Vagina (tissue), 2 donors: ENCODE measurements at regions not wholly inside any gene's neighbourhood (a gene's known extent, or its start where the extent isn't known, plus 50 kb on each side); places are given as distances from the start of the nearest gene placed in this dataset.

ENCODE experiments used
- POLR2A ChIP-seq, 2 donors: fragments of 450-650 bp; IDR thresholded peaks; one replicate each; pipeline ENCODE4 v1.6.1; 2017; ENCODE audit warnings: antibody characterized with exemption in 2 of 2, mild to moderate bottlenecking in 2 of 2, moderate library complexity in 2 of 2
- POLR2AphosphoS5 ChIP-seq, 2 donors: sonication (generic); formaldehyde crosslinking; IDR thresholded peaks; one replicate each; pipeline ENCODE4 v1.9.0; 2017; ENCODE audit warnings: antibody characterized with exemption in 2 of 2, mild to moderate bottlenecking in 2 of 2, low read depth in 1 of 2; ENCODE audit not compliant: insufficient read depth in 1 of 2
- TF ChIP-seq, protein P1 (sequence below), 3 experiments: fragments of 450-650 bp in 2 of 3; fragments of 200-600 bp in 1 of 3; sonication (generic) in 1 of 3; IDR thresholded peaks; one replicate each; pipeline ENCODE4 v1.5.1; 2017 to 2019; ENCODE audit warnings: antibody characterized with exemption in 3 of 3, mild to moderate bottlenecking in 2 of 3, moderate library complexity in 2 of 3

DNA sequence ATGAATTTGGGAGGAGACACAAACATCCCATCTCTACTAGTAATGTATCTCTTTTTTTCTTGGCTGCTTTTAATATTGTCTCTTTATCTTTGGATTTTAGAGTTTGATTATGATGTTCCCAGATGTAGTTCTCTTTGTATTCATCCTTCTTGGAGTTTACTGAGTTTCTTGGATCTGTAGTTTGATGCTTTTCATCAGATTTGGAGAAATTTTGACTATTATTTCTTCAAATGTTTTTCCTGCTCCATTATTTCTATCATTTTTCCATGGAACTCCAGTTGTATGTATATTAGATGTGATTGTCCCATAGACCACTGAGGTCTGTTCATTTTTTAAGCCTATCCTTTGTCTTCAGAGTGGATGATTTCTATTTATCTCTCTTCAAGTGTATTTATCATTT lies 90.7 kb upstream of the ARHGAP5 start:
- TF ChIP-seq POLR2A (IDR thresholded peaks at IDR 0.05): no peak
- no peak for TF ChIP-seq POLR2AphosphoS5 (IDR thresholded peaks at IDR 0.05; ENCODE audit: insufficient read depth in 1 of 2, low read depth in 1 of 2)
- TF ChIP-seq, protein P1, sequence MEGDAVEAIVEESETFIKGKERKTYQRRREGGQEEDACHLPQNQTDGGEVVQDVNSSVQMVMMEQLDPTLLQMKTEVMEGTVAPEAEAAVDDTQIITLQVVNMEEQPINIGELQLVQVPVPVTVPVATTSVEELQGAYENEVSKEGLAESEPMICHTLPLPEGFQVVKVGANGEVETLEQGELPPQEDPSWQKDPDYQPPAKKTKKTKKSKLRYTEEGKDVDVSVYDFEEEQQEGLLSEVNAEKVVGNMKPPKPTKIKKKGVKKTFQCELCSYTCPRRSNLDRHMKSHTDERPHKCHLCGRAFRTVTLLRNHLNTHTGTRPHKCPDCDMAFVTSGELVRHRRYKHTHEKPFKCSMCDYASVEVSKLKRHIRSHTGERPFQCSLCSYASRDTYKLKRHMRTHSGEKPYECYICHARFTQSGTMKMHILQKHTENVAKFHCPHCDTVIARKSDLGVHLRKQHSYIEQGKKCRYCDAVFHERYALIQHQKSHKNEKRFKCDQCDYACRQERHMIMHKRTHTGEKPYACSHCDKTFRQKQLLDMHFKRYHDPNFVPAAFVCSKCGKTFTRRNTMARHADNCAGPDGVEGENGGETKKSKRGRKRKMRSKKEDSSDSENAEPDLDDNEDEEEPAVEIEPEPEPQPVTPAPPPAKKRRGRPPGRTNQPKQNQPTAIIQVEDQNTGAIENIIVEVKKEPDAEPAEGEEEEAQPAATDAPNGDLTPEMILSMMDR (IDR thresholded peaks at IDR 0.05): no peak
